H7 (cell line): ENCODE measurements at regions not wholly inside any gene's neighbourhood (a gene's known extent, or its start where the extent isn't known, plus 50 kb on each side); places are given as distances from the start of the nearest gene placed in this dataset.
A peak's percentile ranks its signal among the peaks of the same experiment; 100 is the strongest.

Experiments used
- DNase-seq: peaks from one replicate; pipeline ENCODE4 v3.0.0; 2012
- H3K27me3 ChIP-seq: 2 replicates; pipeline ENCODE4 v1.6.0; 2011; ENCODE audit warnings: mild to moderate bottlenecking, low read length; ENCODE audit not compliant: control insufficient read depth, insufficient read depth
- H3K36me3 ChIP-seq: replicated peaks from 2 replicates; pipeline ENCODE4 v1.5.1; 2011; ENCODE audit warnings: low read length; ENCODE audit not compliant: control insufficient read depth, insufficient read depth
- H3K4me3 ChIP-seq: 2 replicates; pipeline ENCODE4 v1.5.1; 2011; ENCODE audit warnings: low read depth, mild to moderate bottlenecking, control low read depth, low read length, moderate library complexity; ENCODE audit not compliant: insufficient read depth

- no peak overlapping the region for H3K4me3 ChIP-seq
- H3K36me3 ChIP-seq: no peaks in the 10 kb centered on the region
- no peaks in the 10 kb centered on the region for H3K27me3 ChIP-seq
- no peak for DNase-seq
Measured at GRCh38 chr9:23502004-23502403, 324.0 kb downstream of the ELAVL2 start.

- Histone ChIP-seq H3K27me3 (no peaks in the 10 kb centered on the region), H3K36me3 (no peaks in the 10 kb centered on the region), H3K4me3 (no peak overlapping the region)
- DNase-seq: no peak
Measured at GRCh38 chr9:23522952-23523351, 303.1 kb downstream of the ELAVL2 start.

GRCh38 chr9:23524607-23525155 lies 301.4 kb downstream of the ELAVL2 start:
- H3K4me3 ChIP-seq: no peak overlapping the region
- no peak for DNase-seq
- H3K36me3 ChIP-seq: no peaks in the 10 kb centered on the region
- no peaks in the 10 kb centered on the region for H3K27me3 ChIP-seq

- Histone ChIP-seq H3K4me3 (no peak overlapping the region), H3K27me3 (no peaks in the 10 kb centered on the region), H3K36me3 (no peaks in the 10 kb centered on the region)
- no peak for DNase-seq
Measured at GRCh38 chr9:23526806-23527205, 299.2 kb downstream of the ELAVL2 start.

- H3K27me3 ChIP-seq: peaks cover 2% of the 10 kb centered on the region; the same call in 1 of the 2 replicates
- DNase-seq: no peak
Measured at GRCh38 chr9:23532282-23532681, 293.8 kb downstream of the ELAVL2 start.

GRCh38 chr9:23537192-23538066 lies 288.6 kb downstream of the ELAVL2 start:
- Histone ChIP-seq H3K36me3 (no peaks in the 10 kb centered on the region), H3K27me3 (peaks cover 4% of the 10 kb centered on the region), H3K4me3 (peak overlapping the region; percentile 22)
- peak; percentile 51 for DNase-seq

More at GRCh38 chr9:23532282-23532681, 293.8 kb downstream of the ELAVL2 start:
- H3K36me3 ChIP-seq: no peaks in the 10 kb centered on the region
- no peak overlapping the region for H3K4me3 ChIP-seq

GRCh38 chr9:23538067-23538402 lies 288.0 kb downstream of the ELAVL2 start:
- Histone ChIP-seq H3K27me3 (peaks cover 4% of the 10 kb centered on the region), H3K36me3 (no peaks in the 10 kb centered on the region), H3K4me3 (peak overlapping the region; percentile 22; the same call in 1 of the 2 replicates)
- no peak for DNase-seq

GRCh38 chr9:23538461-23539003 lies 287.5 kb downstream of the ELAVL2 start:
- H3K36me3 ChIP-seq: no peaks in the 10 kb centered on the region
- peaks cover 4% of the 10 kb centered on the region for H3K27me3 ChIP-seq
- no peak overlapping the region for H3K4me3 ChIP-seq
- no peak for DNase-seq

GRCh38 chr9:23539311-23539710 lies 286.7 kb downstream of the ELAVL2 start:
- DNase-seq: no peak
- H3K36me3 ChIP-seq: no peaks in the 10 kb centered on the region
- H3K27me3 ChIP-seq: peaks cover 4% of the 10 kb centered on the region
- H3K4me3 ChIP-seq: no peak overlapping the region

- H3K4me3 ChIP-seq: no peak overlapping the region
- no peak for DNase-seq
- peaks cover 3% of the 10 kb centered on the region for H3K27me3 ChIP-seq
- no peaks in the 10 kb centered on the region for H3K36me3 ChIP-seq
Measured at GRCh38 chr9:23541976-23542375, 284.1 kb downstream of the ELAVL2 start.

GRCh38 chr9:23542438-23542837 lies 283.6 kb downstream of the ELAVL2 start:
- Histone ChIP-seq H3K36me3 (no peaks in the 10 kb centered on the region), H3K4me3 (no peak overlapping the region), H3K27me3 (peaks cover 2% of the 10 kb centered on the region)
- DNase-seq: no peak

- Histone ChIP-seq H3K27me3 (peaks cover under 1% of the 10 kb centered on the region), H3K36me3 (no peaks in the 10 kb centered on the region), H3K4me3 (no peak overlapping the region)
- no peak for DNase-seq
Measured at GRCh38 chr9:23542927-23543326, 283.1 kb downstream of the ELAVL2 start.

- no peak for DNase-seq
- H3K27me3 ChIP-seq: no peaks in the 10 kb centered on the region
- H3K36me3 ChIP-seq: no peaks in the 10 kb centered on the region
- no peak overlapping the region for H3K4me3 ChIP-seq
Measured at GRCh38 chr9:23543419-23543818, 282.6 kb downstream of the ELAVL2 start.

GRCh38 chr9:23545728-23546127 lies 280.3 kb downstream of the ELAVL2 start:
- H3K4me3 ChIP-seq: no peak overlapping the region
- no peaks in the 10 kb centered on the region for H3K36me3 ChIP-seq
- H3K27me3 ChIP-seq: no peaks in the 10 kb centered on the region
- DNase-seq: no peak

GRCh38 chr9:23551311-23551721 lies 274.7 kb downstream of the ELAVL2 start:
- no peak overlapping the region for H3K4me3 ChIP-seq
- no peak for DNase-seq
- no peaks in the 10 kb centered on the region for H3K27me3 ChIP-seq
- H3K36me3 ChIP-seq: no peaks in the 10 kb centered on the region
